SK-N-SH (cell line): ENCODE measurements at regions not wholly inside any gene's neighbourhood (a gene's known extent, or its start where the extent isn't known, plus 50 kb on each side); places are given as distances from the start of the nearest gene placed in this dataset.

Experiments
- CTCF ChIA-PET: fragments of 300-600, 350-600 bp; formaldehyde crosslinking; extraction: SDS; loops from one replicate; lab custom pipeline; 2021; lab: Yijun Ruan, JAX
- POLR2A ChIA-PET: fragments of 350-600 bp; sonication (Branson Sonifier 250); formaldehyde crosslinking; extraction: SDS; loops from one replicate; lab custom pipeline; 2020; ENCODE audit warnings: antibody characterized with exemption, inconsistent platforms; lab: Yijun Ruan, JAX
- DNase-seq: peaks from one replicate; pipeline ENCODE4 v3.0.0; 2012
- H2AFZ ChIP-seq: fragments of 200-600 bp; sonication (generic); 2 replicates; pipeline ENCODE4 v1.8.1; 2016; ENCODE audit warnings: antibody characterized with exemption, mild to moderate bottlenecking, low read depth
- H3F3A ChIP-seq: fragments of 200-600 bp; sonication (generic); replicated peaks from 2 replicates; pipeline ENCODE3; 2016; ENCODE audit warnings: antibody characterized with exemption, mild to moderate bottlenecking; ENCODE audit not compliant: insufficient read depth
- H3K27ac ChIP-seq, 2 experiments: fragments of 200-500 bp in 1 of 2; fragments of 200-600 bp in 1 of 2; sonication (Bioruptor generic) in 1 of 2; sonication (generic), shearing (Covaris generic) in 1 of 2; 2 replicates each; pipeline versions ENCODE4 v1.5.1 to v1.6.1; 2014 to 2016; ENCODE audit warnings: low read depth in 2 of 2, inconsistent platforms in 1 of 2, low read length in 1 of 2, mild to moderate bottlenecking in 1 of 2, mixed read lengths in 1 of 2
- H3K27me3 ChIP-seq: fragments of 200-600 bp; sonication (generic), shearing (Covaris generic); 2 replicates; pipeline ENCODE4 v1.6.1; 2016; ENCODE audit warnings: mixed run types; ENCODE audit not compliant: insufficient read depth
- H3K36me3 ChIP-seq, 2 experiments: fragments of 200-500 bp in 1 of 2; fragments of 200-600 bp in 1 of 2; sonication (Bioruptor generic) in 1 of 2; sonication (generic) in 1 of 2; replicated peaks in 1 of 2; 2 replicates each; pipeline versions ENCODE3 to v1.5.1; 2014 to 2016; ENCODE audit warnings: low read length in 1 of 2, mild to moderate bottlenecking in 1 of 2; ENCODE audit not compliant: insufficient read depth in 2 of 2, control insufficient read depth in 1 of 2
- H3K4me1 ChIP-seq, 2 experiments: fragments of 200-500 bp in 1 of 2; fragments of 200-600 bp in 1 of 2; sonication (Bioruptor generic) in 1 of 2; sonication (generic), shearing (Covaris generic) in 1 of 2; 2 replicates each; pipeline versions ENCODE4 v1.5.1 to v1.6.1; 2014 to 2016; ENCODE audit warnings: low read depth in 1 of 2, low read length in 1 of 2, mixed run types in 1 of 2; ENCODE audit not compliant: insufficient read depth in 2 of 2, control insufficient read depth in 1 of 2
- H3K4me2 ChIP-seq: fragments of 200-600 bp; sonication (generic), shearing (Covaris generic); 2 replicates; pipeline ENCODE4 v1.6.1; 2017; ENCODE audit warnings: mixed run types
- H3K4me3 ChIP-seq, 2 experiments: fragments of 200-500 bp in 1 of 2; fragments of 200-600 bp in 1 of 2; sonication (Bioruptor generic) in 1 of 2; sonication (generic), shearing (Covaris generic) in 1 of 2; 2 replicates each; pipeline versions ENCODE4 v1.5.1 to v1.8.1; 2014 to 2016; ENCODE audit warnings: low read depth in 2 of 2, inconsistent platforms in 1 of 2, low read length in 1 of 2, mild to moderate bottlenecking in 1 of 2, mixed read lengths in 1 of 2, moderate library complexity in 1 of 2
- H3K79me2 ChIP-seq: fragments of 200-600 bp; sonication (generic); 2 replicates; pipeline ENCODE4 v1.8.1; 2017; ENCODE audit warnings: mild to moderate bottlenecking; ENCODE audit not compliant: insufficient read depth
- H3K9ac ChIP-seq: fragments of 200-600 bp; sonication (generic); 2 replicates; pipeline ENCODE4 v1.6.1; 2017; ENCODE audit warnings: mixed run types
- H3K9me2 ChIP-seq: fragments of 200-600 bp; sonication (generic); 2 replicates; pipeline ENCODE4 v1.6.1; 2017; ENCODE audit warnings: mixed run types
- H3K9me3 ChIP-seq: fragments of 200-600 bp; sonication (generic); 2 replicates; pipeline ENCODE4 v1.6.1; 2017; ENCODE audit warnings: mixed run types, mild to moderate bottlenecking, moderate library complexity
- H4K20me1 ChIP-seq: fragments of 200-600 bp; sonication (generic); 2 replicates; pipeline ENCODE4 v1.6.1; 2017; ENCODE audit warnings: mild to moderate bottlenecking, mixed run types; ENCODE audit not compliant: insufficient read depth
- FOXJ3 ChIP-seq: sonication (generic); formaldehyde crosslinking; IDR thresholded peaks from 2 replicates; pipeline ENCODE4 v1.5.1; 2020; ENCODE audit warnings: mild to moderate bottlenecking, missing genetic modification reagents
- FOXM1 ChIP-seq: IDR thresholded peaks from 2 replicates; pipeline ENCODE4 v1.4.0; 2012; ENCODE audit warnings: low read depth, mild to moderate bottlenecking
- JUND ChIP-seq: IDR thresholded peaks from 2 replicates; pipeline ENCODE4 v1.4.0; 2012
- MEF2A ChIP-seq: IDR thresholded peaks from 2 replicates; pipeline ENCODE4 v1.4.0; 2012; ENCODE audit warnings: low read depth, borderline replicate concordance
- SIN3A ChIP-seq: IDR thresholded peaks from 2 replicates; pipeline ENCODE4 v1.6.1; 2012; ENCODE audit warnings: low read depth, mild to moderate bottlenecking, low read length, moderate library complexity, borderline replicate concordance
- TAF1 ChIP-seq: IDR thresholded peaks from 2 replicates; pipeline ENCODE4 v1.6.1; 2012; ENCODE audit warnings: low read depth, mild to moderate bottlenecking, low read length, moderate library complexity, borderline replicate concordance
- TEAD4 ChIP-seq: IDR thresholded peaks from 2 replicates; pipeline ENCODE4 v1.4.0; 2012; ENCODE audit warnings: mild to moderate bottlenecking, borderline replicate concordance; ENCODE audit not compliant: insufficient read depth
- YY1 ChIP-seq: IDR thresholded peaks from 2 replicates; pipeline ENCODE4 v1.4.0; 2012; ENCODE audit warnings: low read depth, mild to moderate bottlenecking
- WGBS: methylation state at CpG from one replicate; pipeline ENCODE4 v1.1.6; 2017; ENCODE audit warnings: low lambda C conversion rate; 5-methylcytosine and 5-hydroxymethylcytosine counted together
- TF ChIP-seq, protein P1 (sequence below): IDR thresholded peaks from 2 replicates; pipeline ENCODE4; 2012
- TF ChIP-seq, protein P2 (sequence below): fragments of 150-350 bp; IDR thresholded peaks from 2 replicates; pipeline ENCODE4 v1.6.1; 2016; ENCODE audit warnings: mild to moderate bottlenecking, low read depth, low read length
- TF ChIP-seq, protein P3 (sequence below): IDR thresholded peaks from 2 replicates; pipeline ENCODE4 v1.6.1; 2012; ENCODE audit warnings: mild to moderate bottlenecking, low read depth, low read length, moderate library complexity
- TF ChIP-seq, protein P4 (sequence below): fragments of 200-600 bp; sonication (generic); IDR thresholded peaks from 2 replicates; pipeline ENCODE4 v1.6.1; 2017; ENCODE audit warnings: antibody characterized with exemption, mild to moderate bottlenecking, moderate library complexity

DNA sequence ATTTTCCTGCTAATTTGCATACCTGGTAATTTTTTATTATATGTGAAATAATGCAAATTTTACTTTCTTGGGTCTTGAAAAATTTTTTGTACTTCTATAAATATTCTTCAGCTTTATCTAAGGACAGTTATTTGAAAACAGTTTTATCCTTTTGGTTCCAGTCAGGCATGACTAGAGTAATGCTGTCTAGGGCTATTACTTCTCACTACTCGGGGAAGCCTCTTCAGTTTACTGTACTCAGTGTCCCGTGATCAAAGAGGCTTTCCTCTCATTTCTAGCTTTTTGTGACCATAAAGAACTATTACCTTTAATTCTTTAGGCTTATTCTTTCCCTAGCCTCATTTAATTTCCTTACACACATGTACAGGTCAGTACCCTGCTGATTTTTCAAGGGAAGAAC lies 153.8 kb upstream of the HDAC9 start:
- H3K9me2 ChIP-seq = no peaks in the 10 kb centered on the region
- no peak overlapping the region for H3K4me2 ChIP-seq
- no peaks in the 10 kb centered on the region; the same call in 1 of the 2 replicates for H3K27me3 ChIP-seq
- no peak for DNase-seq
- H3F3A ChIP-seq = no peaks in the 10 kb centered on the region
- 5% methylated on average over 2 of the region's 2 CpGs for WGBS
- no peak overlapping the region for H3K9ac ChIP-seq
- no peaks in the 10 kb centered on the region for H4K20me1 ChIP-seq
- POLR2A ChIA-PET = no interaction called here
- H3K79me2 ChIP-seq = no peaks in the 10 kb centered on the region
- TF ChIP-seq, protein P1, sequence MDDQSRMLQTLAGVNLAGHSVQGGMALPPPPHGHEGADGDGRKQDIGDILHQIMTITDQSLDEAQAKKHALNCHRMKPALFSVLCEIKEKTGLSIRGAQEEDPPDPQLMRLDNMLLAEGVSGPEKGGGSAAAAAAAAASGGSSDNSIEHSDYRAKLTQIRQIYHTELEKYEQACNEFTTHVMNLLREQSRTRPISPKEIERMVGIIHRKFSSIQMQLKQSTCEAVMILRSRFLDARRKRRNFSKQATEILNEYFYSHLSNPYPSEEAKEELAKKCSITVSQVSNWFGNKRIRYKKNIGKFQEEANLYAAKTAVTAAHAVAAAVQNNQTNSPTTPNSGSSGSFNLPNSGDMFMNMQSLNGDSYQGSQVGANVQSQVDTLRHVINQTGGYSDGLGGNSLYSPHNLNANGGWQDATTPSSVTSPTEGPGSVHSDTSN = no peak
- TF ChIP-seq, protein P2, sequence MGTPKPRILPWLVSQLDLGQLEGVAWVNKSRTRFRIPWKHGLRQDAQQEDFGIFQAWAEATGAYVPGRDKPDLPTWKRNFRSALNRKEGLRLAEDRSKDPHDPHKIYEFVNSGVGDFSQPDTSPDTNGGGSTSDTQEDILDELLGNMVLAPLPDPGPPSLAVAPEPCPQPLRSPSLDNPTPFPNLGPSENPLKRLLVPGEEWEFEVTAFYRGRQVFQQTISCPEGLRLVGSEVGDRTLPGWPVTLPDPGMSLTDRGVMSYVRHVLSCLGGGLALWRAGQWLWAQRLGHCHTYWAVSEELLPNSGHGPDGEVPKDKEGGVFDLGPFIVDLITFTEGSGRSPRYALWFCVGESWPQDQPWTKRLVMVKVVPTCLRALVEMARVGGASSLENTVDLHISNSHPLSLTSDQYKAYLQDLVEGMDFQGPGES = no peak
- H3K27ac ChIP-seq = no peak overlapping the region
- peaks cover 0 to 4% of the 10 kb centered on the region in 2 experiments for H3K36me3 ChIP-seq
- no peaks in the 10 kb centered on the region; a peak in 1 of 4 replicates for H3K4me1 ChIP-seq
- no peak overlapping the region for H2AFZ ChIP-seq
- H3K4me3 ChIP-seq = no peak overlapping the region
- CTCF ChIA-PET = interaction anchor here (0.5 to 14.8 kb wide), 3 partner anchors 220 to 570 kb away, joined by 4 to 495 read pairs (median 227); no protein-coding TSS in a partner anchor
- peaks cover 16% of the 10 kb centered on the region for H3K9me3 ChIP-seq

DNA sequence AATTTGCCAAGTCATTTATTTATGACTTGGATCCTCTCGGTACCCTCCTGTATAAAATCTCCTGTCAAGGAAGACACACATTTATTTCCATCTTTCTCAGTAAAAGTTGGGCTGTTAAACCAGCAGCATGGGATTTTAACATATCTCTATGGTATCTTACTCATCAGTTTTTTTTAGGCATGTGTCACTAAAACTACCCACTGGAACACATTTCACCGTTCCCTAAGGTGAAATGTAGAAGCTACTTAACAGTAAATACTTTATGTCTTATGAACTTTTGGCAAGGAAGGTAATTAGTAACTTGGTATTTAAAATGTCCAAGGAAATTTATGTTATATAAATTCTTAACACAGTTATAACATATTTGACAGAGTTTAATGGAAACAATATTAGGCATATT lies 152.5 kb upstream of the HDAC9 start:
- H3K4me2 ChIP-seq = no peak overlapping the region
- no peak overlapping the region for H3K4me3 ChIP-seq
- peaks cover 16% of the 10 kb centered on the region for H3K9me3 ChIP-seq
- no peaks in the 10 kb centered on the region; the same call in 1 of the 2 replicates for H3K27me3 ChIP-seq
- no peak for DNase-seq
- H3K9me2 ChIP-seq = no peaks in the 10 kb centered on the region
- TF ChIP-seq, protein P3, sequence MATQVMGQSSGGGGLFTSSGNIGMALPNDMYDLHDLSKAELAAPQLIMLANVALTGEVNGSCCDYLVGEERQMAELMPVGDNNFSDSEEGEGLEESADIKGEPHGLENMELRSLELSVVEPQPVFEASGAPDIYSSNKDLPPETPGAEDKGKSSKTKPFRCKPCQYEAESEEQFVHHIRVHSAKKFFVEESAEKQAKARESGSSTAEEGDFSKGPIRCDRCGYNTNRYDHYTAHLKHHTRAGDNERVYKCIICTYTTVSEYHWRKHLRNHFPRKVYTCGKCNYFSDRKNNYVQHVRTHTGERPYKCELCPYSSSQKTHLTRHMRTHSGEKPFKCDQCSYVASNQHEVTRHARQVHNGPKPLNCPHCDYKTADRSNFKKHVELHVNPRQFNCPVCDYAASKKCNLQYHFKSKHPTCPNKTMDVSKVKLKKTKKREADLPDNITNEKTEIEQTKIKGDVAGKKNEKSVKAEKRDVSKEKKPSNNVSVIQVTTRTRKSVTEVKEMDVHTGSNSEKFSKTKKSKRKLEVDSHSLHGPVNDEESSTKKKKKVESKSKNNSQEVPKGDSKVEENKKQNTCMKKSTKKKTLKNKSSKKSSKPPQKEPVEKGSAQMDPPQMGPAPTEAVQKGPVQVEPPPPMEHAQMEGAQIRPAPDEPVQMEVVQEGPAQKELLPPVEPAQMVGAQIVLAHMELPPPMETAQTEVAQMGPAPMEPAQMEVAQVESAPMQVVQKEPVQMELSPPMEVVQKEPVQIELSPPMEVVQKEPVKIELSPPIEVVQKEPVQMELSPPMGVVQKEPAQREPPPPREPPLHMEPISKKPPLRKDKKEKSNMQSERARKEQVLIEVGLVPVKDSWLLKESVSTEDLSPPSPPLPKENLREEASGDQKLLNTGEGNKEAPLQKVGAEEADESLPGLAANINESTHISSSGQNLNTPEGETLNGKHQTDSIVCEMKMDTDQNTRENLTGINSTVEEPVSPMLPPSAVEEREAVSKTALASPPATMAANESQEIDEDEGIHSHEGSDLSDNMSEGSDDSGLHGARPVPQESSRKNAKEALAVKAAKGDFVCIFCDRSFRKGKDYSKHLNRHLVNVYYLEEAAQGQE = no peak
- TF ChIP-seq TEAD4 (no peak), JUND (no peak), FOXM1 (no peak), FOXJ3 (CRISPR knock-in tag) (no peak), YY1 (no peak), MEF2A (no peak), SIN3A (no peak), TAF1 (no peak)
- TF ChIP-seq, protein P4, sequence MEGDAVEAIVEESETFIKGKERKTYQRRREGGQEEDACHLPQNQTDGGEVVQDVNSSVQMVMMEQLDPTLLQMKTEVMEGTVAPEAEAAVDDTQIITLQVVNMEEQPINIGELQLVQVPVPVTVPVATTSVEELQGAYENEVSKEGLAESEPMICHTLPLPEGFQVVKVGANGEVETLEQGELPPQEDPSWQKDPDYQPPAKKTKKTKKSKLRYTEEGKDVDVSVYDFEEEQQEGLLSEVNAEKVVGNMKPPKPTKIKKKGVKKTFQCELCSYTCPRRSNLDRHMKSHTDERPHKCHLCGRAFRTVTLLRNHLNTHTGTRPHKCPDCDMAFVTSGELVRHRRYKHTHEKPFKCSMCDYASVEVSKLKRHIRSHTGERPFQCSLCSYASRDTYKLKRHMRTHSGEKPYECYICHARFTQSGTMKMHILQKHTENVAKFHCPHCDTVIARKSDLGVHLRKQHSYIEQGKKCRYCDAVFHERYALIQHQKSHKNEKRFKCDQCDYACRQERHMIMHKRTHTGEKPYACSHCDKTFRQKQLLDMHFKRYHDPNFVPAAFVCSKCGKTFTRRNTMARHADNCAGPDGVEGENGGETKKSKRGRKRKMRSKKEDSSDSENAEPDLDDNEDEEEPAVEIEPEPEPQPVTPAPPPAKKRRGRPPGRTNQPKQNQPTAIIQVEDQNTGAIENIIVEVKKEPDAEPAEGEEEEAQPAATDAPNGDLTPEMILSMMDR = no peak
- H3K79me2 ChIP-seq = no peaks in the 10 kb centered on the region
- H3K36me3 ChIP-seq = peaks cover 0 to 4% of the 10 kb centered on the region in 2 experiments
- H4K20me1 ChIP-seq = no peaks in the 10 kb centered on the region
- H3K27ac ChIP-seq = no peak overlapping the region
- ChIA-PET POLR2A (no interaction called here), CTCF (interaction anchor here (1.5 to 14.8 kb wide), 5 partner anchors 9 to 572 kb away, joined by 4 to 495 read pairs (median 19); no protein-coding TSS in a partner anchor)
- H3F3A ChIP-seq = no peaks in the 10 kb centered on the region
- no peak overlapping the region for H2AFZ ChIP-seq
- WGBS = 14% methylated on average over 2 of the region's 2 CpGs
- H3K9ac ChIP-seq = no peak overlapping the region
- no peaks in the 10 kb centered on the region; a peak in 1 of 4 replicates for H3K4me1 ChIP-seq
